ENCODE measurements at regions not wholly inside any gene's neighbourhood (a gene's known extent, or its start where the extent isn't known, plus 50 kb on each side); places are given as distances from the start of the nearest gene placed in this dataset.

DNA sequence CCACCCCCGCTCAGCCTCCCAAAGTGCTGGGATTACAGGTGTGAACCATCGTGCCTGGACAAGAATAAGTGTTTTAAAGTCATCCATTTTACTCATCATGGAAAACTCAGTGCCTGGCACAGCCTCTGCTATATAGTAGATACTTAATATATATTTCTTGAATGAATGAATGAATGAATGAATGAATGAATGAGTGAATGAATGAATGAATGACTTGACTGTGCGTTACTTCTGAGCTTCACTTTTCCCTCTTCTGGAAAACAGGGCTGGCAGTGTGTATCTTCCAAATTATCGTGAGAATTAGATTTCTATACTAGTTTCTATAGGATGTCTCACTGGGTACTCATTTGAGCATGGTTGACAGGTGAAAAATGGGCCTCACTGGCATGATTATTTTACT is 307.3 kb upstream of the ERCC4 start:
- TF ChIP-seq, protein P1, sequence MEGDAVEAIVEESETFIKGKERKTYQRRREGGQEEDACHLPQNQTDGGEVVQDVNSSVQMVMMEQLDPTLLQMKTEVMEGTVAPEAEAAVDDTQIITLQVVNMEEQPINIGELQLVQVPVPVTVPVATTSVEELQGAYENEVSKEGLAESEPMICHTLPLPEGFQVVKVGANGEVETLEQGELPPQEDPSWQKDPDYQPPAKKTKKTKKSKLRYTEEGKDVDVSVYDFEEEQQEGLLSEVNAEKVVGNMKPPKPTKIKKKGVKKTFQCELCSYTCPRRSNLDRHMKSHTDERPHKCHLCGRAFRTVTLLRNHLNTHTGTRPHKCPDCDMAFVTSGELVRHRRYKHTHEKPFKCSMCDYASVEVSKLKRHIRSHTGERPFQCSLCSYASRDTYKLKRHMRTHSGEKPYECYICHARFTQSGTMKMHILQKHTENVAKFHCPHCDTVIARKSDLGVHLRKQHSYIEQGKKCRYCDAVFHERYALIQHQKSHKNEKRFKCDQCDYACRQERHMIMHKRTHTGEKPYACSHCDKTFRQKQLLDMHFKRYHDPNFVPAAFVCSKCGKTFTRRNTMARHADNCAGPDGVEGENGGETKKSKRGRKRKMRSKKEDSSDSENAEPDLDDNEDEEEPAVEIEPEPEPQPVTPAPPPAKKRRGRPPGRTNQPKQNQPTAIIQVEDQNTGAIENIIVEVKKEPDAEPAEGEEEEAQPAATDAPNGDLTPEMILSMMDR (IDR thresholded peaks at IDR 0.05) = no peak
- TF ChIP-seq EP300 (IDR thresholded peaks at IDR 0.05) = no peak
- TF ChIP-seq POLR2A (IDR thresholded peaks at IDR 0.05) = no peak
